ENCODE measurements at regions not wholly inside any gene's neighbourhood (a gene's known extent, or its start where the extent isn't known, plus 50 kb on each side); places are given as distances from the start of the nearest gene placed in this dataset.

- TF ChIP-seq EP300 (IDR thresholded peaks at IDR 0.05; ENCODE audit: borderline replicate concordance) = no peak
- TF ChIP-seq FOXM1 (IDR thresholded peaks at IDR 0.05; ENCODE audit: borderline replicate concordance, low read depth) = no peak
- no peak for TF ChIP-seq CREB1 (IDR thresholded peaks at IDR 0.05; ENCODE audit: low read depth)
- no peak for TF ChIP-seq TAF1 (IDR thresholded peaks at IDR 0.05; ENCODE audit: low read depth)
- TF ChIP-seq MAX (IDR thresholded peaks at IDR 0.05) = no peak
- no peak for TF ChIP-seq YY1 (IDR thresholded peaks at IDR 0.05; ENCODE audit: low read depth)
- TF ChIP-seq RAD21 (IDR thresholded peaks at IDR 0.05; ENCODE audit: low read depth) = no peak
- no peak for TF ChIP-seq NFIC (IDR thresholded peaks at IDR 0.05)
- no peak for TF ChIP-seq TCF12 (IDR thresholded peaks at IDR 0.05; ENCODE audit: low read depth)
Observed at GRCh38 chr7:130996205-130996832, 262.3 kb upstream of the KLF14 start.

All from Ishikawa (cell line).